Amniotic epithelial cell (primary cell): ENCODE measurements at regions not wholly inside any gene's neighbourhood (a gene's known extent, or its start where the extent isn't known, plus 50 kb on each side); places are given as distances from the start of the nearest gene placed in this dataset.
A peak's percentile ranks its signal among the peaks of the same experiment; 100 is the strongest.

Source experiments
- DNase-seq: peaks from one replicate; pipeline ENCODE4 v3.0.0-alpha.2; 2010; ENCODE audit warnings: low read depth

DNA sequence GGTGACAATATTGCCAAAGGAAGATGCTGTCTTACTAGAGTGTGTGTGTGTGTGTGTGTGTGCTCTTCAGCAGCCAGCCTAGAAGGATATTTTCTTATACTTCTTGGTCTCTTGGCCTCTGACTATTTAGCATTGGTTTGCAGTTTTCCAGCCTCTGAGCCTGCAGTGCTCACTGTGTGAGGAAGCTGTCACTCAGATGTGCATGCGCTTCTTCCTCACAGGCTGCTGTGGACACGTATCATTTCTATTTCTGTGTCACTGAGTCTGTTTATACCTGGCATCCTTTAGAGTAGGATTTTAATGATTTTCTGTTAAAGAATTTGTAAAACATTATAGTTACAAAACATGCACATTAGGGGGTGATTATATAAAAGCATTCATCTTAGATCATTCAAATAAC, 83.3 kb downstream of the ALDH8A1 start:
- no peak for DNase-seq

GRCh38 chr6:134864558-134864957, 85.3 kb downstream of the ALDH8A1 start:
- no peak for DNase-seq

DNA sequence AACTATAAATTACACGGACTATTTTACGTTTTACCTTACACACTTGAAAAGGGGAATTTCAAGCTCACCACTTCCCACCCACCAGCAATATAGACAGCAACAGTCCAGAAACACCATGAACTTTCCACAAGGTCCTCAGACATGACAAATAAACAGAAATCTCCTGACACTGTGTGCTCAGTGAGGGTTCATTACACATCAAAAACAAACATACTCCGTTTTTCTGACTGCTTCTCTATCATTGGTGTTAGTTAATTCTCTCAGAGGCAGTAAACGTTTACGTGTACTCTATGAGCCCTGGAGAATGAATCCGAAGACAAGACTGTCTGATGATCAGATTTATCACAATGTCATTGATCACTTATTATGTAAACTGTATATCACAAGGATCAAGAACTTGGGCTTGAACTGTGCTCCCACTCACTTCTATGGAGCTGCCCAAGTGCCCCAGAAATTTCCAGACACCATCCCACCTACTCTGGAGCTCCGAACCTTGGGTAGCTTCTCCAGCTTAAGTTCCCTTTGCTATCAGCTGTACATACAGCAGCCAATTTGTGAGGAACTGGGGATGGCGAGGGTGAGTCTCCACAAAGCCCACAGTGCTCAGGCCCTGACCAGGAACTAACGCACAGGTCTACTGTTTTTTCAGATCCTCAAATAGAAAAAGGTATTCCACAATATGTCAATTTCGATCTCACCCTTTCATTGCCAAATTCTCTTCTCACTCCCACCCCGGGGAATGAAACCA, 86.0 kb downstream of the ALDH8A1 start:
- no peak for DNase-seq

GRCh38 chr6:134854366-134854765, 95.5 kb downstream of the ALDH8A1 start:
- DNase-seq: no peak

- peak; percentile 98 for DNase-seq
These were observed 96.5 kb downstream of the ALDH8A1 start for GRCh38 chr6:134853111-134854055.

- no peak for DNase-seq
These were observed 98.4 kb downstream of the ALDH8A1 start for GRCh38 chr6:134851548-134851947.

- no peak for DNase-seq
These were observed 99.1 kb downstream of the ALDH8A1 start for GRCh38 chr6:134850721-134851305.

DNA sequence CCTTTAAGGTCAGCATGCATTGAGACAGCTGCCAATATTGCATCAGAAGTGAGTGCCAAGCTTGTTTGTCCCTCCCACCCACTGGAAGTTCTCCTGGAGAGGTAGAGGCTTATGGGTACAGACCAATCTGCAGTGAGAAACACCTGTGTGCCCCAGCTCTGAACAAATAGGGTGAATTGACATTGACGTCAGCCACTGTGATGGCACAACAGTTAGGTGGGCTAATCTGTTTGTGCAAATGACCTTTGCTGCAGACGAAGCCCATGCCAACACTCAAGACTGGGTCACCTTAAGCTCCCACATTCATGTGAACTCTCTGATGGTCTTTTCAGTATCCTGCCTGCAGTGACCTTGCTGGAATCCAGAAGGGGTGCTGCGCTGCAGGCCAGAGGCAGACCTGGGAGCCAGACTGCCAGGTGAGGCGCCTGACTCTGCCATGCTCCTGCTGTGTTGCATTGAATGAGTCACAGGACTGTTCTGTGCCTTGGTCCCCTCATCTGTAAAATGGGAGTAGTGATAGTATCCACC, 99.9 kb downstream of the ALDH8A1 start:
- no peak for DNase-seq

DNA sequence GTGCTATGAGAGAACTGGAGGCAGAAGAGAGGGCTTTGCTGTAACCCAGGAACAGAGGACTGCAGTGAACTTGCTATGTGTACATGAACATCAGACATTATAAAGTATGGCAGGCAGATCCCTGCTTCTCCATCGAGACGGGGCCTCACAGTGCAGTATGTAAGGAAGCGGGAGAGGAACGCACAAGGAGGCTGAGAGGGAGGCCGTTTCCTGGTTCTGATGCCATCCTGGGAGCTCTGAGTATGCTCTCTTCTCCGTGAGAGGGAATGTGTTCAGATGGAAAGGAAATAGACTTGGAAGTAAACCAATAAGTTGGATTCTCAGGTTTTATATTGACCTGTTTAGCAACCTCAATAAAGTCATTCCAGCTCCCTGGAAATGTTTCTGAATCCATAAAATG, 101.8 kb downstream of the ALDH8A1 start:
- DNase-seq: no peak

DNA sequence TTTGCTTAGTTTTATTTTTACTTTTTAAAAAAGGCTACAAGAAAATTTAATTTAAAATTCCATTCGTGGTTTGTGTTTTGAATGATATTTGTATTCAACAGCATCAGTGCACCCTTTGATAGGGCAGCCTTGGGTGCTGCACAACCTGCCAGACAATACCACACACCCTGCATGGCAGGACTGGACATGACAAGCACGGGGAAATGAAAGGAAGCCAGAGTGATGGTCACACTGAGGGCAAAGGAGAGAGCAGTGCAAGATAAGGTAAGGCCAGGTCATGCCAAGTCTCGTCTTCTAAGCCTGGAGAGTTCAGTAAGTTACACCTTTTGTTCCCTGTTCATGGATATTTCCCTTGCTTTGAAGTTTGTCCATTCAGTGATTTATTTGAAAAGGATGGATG, 103.0 kb downstream of the ALDH8A1 start:
- no peak for DNase-seq

DNA sequence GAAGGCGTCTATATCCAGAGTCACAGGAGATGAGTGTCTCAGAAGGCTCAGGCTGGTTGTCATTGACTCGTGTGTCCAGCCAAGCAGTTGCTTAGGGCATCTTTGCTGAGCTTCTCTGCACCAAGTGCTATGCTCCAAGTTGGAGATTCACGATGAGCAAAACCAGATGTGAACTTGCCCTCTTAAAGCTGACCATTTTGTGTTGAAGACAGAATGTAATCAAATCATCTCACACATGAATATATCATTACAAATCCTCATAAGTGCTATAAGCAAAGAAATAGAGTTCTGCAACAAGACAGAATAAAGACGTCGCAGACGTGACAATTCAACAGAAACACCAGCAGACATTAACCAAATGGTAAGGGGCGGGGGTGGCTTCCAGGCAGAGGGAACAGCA, 103.9 kb downstream of the ALDH8A1 start:
- DNase-seq: no peak

DNA sequence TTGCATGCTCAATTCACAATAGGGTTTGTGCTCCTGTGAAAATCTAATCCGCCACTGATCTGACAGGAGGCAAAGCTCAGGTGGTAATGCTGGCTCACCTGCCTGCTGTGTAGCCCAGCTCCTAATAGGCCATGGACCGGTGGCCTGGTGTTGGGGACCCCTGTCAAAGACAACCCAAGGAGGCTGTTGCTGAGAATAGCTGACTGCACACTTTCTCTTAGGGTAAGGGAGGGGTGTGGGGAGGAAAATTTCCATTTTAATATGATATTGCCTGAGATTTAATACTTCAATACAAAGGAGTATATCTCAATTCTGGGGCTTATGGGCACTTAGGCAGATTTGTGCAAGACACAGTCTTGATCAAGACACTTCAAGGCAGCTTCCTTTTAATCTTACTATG, 105.8 kb downstream of the ALDH8A1 start:
- DNase-seq: no peak

- no peak for DNase-seq
These were observed 109.6 kb downstream of the ALDH8A1 start for GRCh38 chr6:134840086-134840867.

DNA sequence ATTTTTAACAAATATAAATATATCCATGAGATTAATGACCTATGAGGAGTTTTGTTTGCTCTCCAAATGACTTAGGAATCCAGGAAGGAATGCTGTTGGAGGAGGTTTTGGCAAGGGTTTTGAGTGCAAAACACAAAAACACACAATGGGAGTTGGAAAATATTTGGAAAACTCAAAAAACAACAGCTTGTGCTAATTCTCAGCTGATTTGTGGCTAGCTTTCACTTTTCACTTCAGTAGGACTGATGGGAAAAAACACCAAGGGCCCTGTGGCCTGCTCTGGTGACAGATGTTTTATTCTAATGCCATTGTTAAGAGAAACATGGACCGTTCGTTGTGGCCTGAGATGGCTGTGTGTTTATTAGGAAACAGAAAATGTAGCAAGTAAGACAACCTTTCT, 113.9 kb downstream of the ALDH8A1 start:
- DNase-seq: no peak

DNA sequence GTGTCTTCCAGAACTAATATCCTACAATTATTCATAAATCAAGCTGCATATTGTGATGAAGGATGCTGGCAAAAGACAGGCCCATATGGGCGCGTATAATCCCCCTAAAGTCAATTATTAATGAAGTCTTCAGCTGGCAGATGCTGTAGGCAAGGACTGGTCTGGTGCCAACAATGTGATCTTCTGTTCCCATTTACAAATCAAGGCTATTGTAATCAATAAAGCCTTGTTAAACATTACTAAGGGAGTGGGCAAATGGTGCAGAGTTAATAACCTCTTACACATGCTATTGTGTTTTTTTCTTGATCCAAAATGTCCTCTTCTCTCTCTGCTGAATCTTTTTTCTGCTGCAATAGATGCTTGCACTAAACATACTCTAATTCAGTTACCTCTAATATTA, 119.0 kb downstream of the ALDH8A1 start:
- no peak for DNase-seq

DNA sequence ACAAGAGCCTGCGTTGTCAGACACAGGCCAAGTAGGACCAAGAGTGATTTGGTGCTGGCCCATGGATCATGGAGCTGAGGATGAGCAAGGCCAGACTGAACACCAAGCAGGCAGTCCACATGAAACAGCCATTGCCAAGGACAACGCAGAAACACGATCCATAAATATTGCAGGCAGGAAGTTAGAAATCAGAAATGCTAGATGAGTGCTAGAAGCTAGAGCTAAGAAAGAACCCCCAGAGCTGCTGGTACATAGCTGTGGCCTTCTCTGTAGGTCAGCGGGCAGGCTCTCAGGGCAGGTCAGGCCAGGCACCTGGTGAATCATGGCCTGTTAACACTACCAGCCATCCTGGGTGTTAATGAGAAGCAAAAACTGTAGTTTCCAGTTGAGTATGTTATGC, 119.7 kb downstream of the ALDH8A1 start:
- DNase-seq: no peak

DNA sequence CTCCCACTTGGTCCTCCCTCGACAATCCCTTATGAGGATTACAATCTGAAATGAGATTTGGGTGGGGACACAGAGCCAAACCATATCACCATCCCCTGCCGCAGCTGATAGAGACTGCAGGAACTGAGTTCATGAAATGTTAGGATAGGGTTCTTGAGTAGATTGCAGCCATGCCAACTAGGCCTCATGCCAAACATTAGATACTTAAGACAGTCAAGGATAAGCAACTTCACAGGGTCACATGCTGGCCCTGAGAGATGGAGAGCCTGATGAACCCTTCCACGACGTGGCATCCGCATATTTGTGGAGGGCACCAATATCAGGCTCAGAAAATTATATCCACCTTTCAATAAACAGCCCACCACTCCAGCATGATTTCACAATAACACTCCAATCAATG, 121.3 kb downstream of the ALDH8A1 start:
- no peak for DNase-seq

DNA sequence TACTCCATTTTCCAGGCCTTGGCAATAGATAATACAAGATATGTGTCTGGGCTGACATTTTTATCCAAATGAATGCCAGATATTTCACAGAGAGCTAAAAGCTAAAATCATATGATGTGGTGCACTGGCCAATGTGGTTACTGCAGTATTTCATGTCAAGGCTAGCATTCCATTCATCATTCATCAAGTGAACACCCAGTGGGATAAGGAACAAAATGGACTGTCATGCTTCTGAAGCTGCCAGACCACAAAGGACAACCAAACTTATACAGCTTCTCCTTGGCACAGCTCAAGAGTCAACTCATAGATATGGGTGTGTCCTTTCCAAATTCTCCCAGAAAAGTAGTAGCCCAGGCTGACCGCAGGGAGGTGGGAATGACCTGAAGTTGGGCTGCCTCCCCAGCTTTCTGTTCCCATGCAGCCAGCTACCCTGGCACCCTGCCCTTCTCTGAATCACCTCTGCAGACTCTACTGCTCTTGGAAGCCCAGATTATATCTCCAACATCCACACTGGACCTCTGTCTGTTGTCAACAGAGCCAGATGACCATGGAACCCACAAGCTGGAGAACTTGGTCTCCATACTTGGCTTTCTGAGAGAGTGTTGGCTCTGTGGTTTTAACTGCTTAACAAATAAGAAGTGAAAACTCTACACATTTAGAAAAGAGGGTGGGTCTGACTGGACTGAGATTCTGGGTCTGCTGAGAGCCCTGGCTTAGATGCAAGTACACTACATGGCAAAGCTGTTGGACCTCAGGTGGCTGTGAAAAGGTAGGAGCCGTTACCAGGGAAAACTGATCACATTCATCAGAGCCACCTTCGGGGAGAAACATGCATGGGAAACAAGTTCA, 122.8 kb downstream of the ALDH8A1 start:
- peak; percentile 99 for DNase-seq

DNA sequence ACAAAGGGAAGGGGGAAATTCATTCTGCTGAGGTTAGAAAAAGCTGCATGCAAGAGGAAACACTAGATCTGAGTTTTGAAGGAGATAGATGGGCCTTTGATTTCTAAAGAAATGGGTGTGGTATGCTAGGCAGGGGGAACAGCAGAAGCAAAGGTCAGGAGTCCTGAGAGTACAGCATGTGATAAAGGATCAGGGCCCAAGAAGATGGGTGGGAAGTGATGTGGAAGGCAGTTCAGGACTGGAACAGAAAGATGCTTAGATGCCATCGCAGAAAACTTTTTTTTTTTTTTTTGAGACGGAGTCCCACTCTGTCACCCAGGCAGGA, 126.2 kb downstream of the ALDH8A1 start:
- no peak for DNase-seq

GRCh38 chr6:134822920-134823709, 126.8 kb downstream of the ALDH8A1 start:
- peak; percentile 87 for DNase-seq
